NCI-H2227 (cell line): ENCODE measurements at regions not wholly inside any gene's neighbourhood (a gene's known extent, or its start where the extent isn't known, plus 50 kb on each side); places are given as distances from the start of the nearest gene placed in this dataset.
A peak's percentile ranks its signal among the peaks of the same experiment; 100 is the strongest.

Source experiments
- DNase-seq: peaks from one replicate; lab custom pipeline; 2025; ENCODE audit not compliant: unreplicated experiment; lab: John Stamatoyannopoulos, UW

DNA sequence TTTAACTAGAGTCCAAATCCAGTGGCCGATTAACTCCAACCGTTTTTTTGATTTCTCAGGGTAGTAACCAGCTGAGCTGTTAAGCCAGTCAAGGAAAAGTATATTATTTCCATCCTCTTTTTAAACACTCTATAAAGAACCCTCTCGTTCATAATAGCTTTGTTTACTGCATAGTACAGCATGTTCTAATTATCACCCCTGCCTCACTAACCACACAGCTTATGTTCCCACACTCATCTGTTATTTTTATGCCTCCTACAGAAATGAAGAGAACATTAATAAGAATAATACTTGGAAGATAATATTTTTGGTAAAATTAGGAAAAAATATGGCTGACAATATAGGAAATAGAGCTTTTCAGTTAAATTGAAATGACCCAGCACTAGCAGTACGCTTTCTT, 2132.8 kb upstream of the CELF4 start:
- no peak for DNase-seq

GRCh38 chr18:39693359-39693758, 2127.8 kb upstream of the CELF4 start:
- DNase-seq: no peak

- no peak for DNase-seq
These were observed 2126.9 kb upstream of the CELF4 start for GRCh38 chr18:39692367-39693015.

DNA sequence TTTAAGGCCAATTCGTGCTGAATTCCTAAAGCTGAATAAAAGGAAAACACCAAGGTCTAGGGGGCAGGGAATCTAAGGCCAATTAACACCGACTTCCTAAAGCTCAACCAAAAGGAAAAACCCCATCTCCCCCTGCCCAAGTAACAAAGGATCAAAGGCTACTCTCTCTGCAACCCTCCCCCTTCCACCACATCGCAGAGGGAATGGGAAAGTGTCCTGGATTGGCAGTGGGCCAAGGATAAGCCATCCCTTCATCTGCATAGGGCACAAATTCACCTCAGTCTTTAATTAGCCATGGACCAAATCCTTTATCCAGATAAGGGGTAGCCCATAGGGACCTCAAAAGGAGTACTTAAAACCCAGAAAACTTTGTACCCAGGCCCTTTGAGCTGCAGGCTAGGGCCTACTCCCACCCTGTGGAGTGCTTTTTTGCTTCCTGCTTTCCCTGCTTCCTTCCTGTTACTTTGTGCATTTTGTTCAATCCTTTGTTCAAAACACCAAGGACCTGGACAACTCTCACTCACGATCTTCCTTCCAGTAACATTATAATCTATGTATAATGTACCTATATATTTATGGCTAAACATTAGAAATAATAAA, 2119.8 kb upstream of the CELF4 start:
- DNase-seq: no peak

DNA sequence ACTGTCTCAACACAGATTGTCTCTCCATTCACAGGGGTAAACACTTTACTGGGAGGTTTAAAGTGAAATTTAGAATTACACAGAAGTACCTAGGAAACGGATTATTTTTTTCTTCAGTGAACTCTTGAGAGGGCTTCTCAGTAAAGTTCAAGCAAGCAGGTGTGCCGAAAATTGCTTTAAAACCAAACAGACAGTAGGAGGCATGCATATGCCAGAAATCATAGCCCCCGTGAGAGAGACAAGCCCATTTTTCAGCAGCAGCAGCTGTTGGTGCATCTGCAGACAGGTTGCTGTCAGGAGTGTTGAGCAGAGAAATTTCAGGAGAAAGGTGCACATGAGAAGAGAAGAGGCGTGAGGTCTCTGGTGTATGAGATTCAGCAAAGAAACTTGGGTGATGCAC, 2115.5 kb upstream of the CELF4 start:
- peak; percentile 33 for DNase-seq

DNA sequence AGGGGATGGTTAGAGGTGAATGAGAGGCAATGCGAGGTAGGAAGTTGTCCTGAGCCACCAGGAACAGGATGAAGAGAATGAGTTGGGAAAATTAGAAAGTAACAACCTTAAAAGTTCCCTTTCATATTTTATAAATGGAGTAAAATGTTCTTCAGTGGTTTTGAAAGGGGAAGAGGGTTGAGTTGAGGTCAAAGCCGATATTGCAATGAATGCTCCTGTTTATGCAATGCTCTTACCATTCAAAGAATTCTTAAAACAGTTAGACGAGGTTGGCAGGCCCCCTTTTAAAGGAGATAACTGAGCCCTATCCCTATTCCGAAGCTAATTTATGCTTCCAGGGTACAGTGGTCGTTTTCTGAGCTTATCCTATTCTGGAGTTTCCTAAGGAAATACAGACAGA, 2110.3 kb upstream of the CELF4 start:
- no peak for DNase-seq

DNA sequence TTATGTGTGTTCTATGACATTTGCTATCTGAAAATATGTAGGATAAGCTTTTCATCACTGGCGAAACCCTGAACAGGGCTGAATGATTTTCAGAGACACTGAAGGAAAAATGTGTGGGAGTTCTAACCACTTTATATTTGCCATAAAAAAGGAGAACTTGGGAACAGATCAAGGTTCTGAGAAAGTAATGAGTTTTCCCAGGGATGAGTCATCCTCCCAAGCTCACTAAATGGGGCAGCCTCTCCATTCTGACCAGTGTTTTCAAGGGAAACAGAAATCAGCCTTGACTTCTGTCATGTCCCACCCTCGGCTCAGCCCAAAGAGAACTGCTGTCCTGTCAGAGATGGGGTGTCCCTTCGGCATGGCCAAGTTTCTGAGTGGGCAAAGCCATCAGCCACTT, 2109.8 kb upstream of the CELF4 start:
- no peak for DNase-seq

GRCh38 chr18:39672171-39672570, 2106.6 kb upstream of the CELF4 start:
- DNase-seq: no peak

- no peak for DNase-seq
These were observed 2102.3 kb upstream of the CELF4 start for GRCh38 chr18:39667905-39668304.

DNA sequence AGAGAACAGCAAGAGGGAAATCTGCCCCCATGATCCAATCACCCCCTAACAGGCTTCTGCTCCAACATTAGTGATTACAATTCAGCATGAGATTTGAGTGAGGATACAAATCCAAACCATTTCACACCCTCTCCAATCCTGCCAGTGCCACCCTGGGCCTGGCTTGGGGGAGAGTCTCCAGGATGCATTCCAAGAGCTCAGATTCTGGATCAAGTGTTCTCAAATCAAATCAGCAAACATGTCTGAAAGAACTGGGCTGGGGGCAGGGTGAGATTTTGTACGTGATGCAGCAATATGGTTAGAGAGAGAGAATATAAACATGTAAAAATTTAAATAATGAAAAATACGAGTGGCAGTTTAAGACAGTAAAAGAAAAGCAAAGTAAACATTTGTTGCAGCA, 2100.9 kb upstream of the CELF4 start:
- DNase-seq: no peak

GRCh38 chr18:39661856-39662366, 2096.3 kb upstream of the CELF4 start:
- no peak for DNase-seq

GRCh38 chr18:39660141-39660540, 2094.5 kb upstream of the CELF4 start:
- no peak for DNase-seq

DNA sequence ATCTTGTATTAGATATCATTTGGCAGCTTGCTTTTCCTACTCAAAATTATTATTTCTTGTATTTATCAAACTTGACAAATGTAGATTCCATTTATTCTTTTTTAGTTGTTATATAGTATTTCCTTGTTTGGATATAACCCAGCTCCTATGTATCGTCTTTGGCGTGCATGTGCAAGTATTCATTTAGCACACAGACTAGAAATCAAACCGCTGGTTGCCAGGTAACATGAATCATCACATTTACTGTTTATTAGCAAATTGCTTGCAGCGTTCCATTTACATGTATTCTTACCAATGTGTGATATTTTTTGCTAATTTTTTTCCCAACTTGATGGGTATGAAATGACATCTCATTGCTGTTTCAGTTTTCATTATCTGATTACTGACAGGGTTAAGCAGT, 2089.7 kb upstream of the CELF4 start:
- DNase-seq: no peak

DNA sequence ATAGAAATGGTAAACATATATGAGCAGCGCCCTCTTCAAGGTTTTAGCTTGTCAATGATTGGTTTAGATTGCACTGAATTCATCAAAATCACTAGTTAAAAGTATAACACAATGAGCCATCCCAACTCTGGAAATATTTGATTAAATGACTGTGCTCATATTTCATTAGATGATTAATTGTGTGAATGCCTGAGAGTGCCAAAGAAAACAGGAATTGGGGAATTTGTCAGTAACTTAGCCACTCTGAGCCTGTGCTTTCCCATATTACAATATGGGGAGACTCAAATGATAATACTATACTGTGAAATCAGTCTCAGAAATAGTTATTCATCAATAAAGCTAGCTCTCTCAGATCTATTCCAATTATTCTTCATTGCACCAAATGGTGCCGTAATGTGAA, 2087.6 kb upstream of the CELF4 start:
- no peak for DNase-seq

- DNase-seq: no peak
These were observed 2083.0 kb upstream of the CELF4 start for GRCh38 chr18:39648616-39649015.

DNA sequence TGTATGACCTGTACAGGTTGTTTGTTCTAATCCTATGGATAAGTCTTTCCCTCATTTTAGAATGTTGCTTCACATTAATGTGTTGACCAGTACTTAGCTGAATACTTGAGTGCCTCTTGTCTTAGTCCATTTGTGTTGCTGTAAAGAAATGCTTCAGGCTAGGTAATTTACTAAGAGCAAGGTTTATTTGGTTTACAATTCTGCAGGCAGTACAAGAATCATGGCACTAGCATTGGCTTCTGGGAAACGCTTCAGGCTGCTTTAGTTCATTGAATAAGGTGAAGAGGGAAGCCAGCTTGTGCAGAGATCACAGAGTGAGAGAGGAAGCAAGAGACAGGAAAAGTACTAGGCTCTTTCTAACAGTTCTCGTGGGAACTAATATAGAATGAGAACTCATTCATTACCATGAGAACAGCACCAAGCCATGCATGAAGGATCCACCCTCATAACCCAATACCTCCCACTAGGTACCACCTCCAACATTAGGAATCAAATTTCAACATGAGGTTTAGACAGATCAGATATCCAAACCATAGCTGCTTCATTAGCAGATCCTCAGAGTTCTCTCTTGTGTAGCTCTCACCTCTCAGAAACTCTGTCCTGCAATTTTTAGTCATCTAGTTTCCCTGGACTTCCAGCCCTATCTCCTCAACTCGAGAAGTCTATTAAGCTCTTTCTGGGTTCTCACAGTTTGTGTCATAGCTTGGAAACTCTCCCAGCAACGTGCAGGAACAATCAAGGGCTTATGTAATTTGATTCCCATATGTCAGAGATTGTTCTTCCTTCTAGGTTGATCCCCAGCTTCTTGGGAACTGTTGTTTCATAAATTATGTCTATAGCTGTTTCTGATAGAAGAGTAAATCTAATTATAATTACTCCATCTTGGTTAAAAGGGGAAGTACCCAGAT, 2082.3 kb upstream of the CELF4 start:
- DNase-seq: no peak

DNA sequence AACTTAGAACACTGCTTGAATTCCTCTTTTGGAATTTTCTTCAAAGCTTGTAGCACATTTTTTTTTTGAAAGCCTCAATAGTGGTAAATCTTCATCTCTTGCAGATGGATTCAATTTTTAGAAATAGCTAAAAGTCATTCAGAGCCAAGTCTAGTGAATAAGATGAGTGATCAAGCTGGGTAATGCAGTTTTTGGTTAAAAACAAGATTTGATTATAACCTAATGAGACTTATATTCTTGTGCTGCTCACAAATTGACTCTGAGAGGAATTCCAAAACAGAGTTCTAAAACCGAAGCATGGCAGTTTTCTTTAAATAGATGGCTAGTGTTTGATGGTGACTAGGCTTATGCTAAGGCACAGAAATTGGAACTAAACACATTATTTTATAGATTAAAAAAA, 2072.6 kb upstream of the CELF4 start:
- DNase-seq: no peak

DNA sequence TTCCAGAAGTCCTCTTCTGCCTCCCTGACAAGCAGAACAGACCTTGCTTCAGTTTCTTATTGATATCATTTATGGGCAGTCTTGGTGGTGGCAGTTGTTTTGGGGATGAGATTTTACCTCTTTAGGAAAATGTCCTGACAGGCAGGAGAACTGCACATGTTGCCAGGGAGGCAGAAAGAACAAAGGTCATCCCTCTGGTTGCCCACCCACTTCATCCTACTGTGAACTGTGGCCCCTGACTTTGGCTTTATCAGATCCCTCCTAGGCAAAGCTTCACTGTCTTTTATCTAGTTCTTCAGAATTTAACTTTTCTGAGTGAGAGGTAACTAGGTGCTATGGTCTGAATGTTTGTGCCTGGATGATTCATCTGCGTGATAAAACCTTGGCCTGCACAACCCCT, 2071.3 kb upstream of the CELF4 start:
- DNase-seq: no peak

- DNase-seq: no peak
These were observed 2070.4 kb upstream of the CELF4 start for GRCh38 chr18:39635966-39636365.

- no peak for DNase-seq
These were observed 2069.6 kb upstream of the CELF4 start for GRCh38 chr18:39635192-39635591.

- no peak for DNase-seq
These were observed 2062.3 kb upstream of the CELF4 start for GRCh38 chr18:39627936-39628335.

DNA sequence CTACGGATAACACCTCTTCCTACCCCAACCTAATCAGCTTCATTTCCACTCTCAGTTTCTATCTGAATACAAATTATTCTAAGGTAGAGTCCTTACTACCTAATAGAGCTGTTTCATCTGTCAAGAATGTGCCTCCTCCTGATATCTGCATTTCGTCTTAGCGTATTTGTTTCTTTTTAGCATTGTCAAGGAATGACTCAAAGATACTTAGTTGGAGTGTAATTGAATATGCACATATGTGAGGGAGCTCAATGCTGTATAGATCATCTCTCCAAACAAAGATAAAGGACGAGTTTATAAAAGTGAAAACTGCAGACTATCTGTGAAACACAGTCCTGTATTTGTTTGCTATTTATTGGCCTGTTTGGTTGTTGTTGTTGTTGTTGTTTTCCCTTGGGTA, 2059.4 kb upstream of the CELF4 start:
- no peak for DNase-seq
